ENCODE measurements at regions not wholly inside any gene's neighbourhood (a gene's known extent, or its start where the extent isn't known, plus 50 kb on each side); places are given as distances from the start of the nearest gene placed in this dataset.

DNA sequence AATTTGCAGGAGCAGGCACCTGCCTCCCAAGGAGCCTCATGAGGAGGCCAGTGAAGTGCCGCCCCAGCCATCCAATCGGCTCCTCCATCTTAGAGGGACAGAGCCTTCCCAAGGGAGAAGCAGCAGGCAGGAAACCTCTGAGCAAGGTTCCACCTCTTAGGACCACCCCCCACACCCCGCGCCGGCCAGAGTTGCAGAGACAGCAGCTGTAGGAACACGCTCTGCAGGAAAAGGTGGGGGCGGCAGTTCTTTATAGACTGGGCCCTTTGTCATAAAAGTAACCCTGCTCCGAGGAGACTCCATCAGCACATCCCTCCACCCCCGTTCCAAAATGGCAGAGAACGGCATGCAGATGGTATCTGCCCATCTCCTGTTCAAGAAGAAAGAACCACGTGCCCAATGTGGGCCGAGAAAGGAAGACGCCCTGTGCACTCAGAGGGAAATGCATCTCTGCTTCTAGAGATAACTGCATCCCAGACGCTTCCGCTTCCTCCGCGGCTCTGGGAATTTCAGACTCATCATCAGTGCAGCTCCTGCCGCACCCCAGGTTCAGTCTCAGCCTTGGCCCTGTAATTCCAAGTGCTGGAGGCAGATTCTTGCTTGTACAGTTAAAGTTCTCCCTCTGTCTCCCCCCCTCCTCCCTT lies 98.5 kb downstream of the SPATA19 start:
- DNase-seq (ENCODE audit: low spot score), result no peak
- TF ChIP-seq, protein P1, sequence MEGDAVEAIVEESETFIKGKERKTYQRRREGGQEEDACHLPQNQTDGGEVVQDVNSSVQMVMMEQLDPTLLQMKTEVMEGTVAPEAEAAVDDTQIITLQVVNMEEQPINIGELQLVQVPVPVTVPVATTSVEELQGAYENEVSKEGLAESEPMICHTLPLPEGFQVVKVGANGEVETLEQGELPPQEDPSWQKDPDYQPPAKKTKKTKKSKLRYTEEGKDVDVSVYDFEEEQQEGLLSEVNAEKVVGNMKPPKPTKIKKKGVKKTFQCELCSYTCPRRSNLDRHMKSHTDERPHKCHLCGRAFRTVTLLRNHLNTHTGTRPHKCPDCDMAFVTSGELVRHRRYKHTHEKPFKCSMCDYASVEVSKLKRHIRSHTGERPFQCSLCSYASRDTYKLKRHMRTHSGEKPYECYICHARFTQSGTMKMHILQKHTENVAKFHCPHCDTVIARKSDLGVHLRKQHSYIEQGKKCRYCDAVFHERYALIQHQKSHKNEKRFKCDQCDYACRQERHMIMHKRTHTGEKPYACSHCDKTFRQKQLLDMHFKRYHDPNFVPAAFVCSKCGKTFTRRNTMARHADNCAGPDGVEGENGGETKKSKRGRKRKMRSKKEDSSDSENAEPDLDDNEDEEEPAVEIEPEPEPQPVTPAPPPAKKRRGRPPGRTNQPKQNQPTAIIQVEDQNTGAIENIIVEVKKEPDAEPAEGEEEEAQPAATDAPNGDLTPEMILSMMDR (IDR thresholded peaks at IDR 0.05), result no peak

DNA sequence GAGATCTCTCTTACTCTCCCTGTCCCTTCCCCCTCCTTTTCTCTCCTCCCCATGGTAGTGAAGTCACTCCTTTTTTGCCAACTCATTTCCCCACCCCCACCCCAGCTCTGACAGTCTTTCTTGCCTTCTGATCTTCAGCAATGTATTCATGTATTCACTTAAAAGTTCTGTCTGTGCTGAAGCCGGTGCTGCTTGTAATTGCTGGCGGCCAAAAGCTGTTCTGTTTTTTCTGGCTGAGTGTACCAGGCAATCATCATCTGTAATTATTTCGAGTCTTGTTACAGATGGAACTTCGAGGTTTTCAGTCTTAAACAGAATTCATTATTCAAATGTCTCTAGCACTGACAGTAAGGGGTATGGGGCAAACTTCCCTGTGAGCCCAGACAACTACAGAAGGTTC lies 99.5 kb downstream of the SPATA19 start:
- no peak for DNase-seq (ENCODE audit: low spot score)
- Histone ChIP-seq H3K27me3 (no peaks in the 10 kb centered on the region), H3K9me3 (no peaks in the 10 kb centered on the region), H3K27ac (no peak overlapping the region), H3K4me3 (no peak overlapping the region), H3K36me3 (no peaks in the 10 kb centered on the region), H3K4me1 (no peaks in the 10 kb centered on the region)
- TF ChIP-seq, protein P1 (IDR thresholded peaks at IDR 0.05), result no peak

More for the DNA sequence above, 98.5 kb downstream of the SPATA19 start:
- Histone ChIP-seq H3K27ac (no peak overlapping the region), H3K4me1 (no peaks in the 10 kb centered on the region), H3K4me3 (no peak overlapping the region), H3K9me3 (no peaks in the 10 kb centered on the region), H3K36me3 (no peaks in the 10 kb centered on the region), H3K27me3 (no peaks in the 10 kb centered on the region)

DNA sequence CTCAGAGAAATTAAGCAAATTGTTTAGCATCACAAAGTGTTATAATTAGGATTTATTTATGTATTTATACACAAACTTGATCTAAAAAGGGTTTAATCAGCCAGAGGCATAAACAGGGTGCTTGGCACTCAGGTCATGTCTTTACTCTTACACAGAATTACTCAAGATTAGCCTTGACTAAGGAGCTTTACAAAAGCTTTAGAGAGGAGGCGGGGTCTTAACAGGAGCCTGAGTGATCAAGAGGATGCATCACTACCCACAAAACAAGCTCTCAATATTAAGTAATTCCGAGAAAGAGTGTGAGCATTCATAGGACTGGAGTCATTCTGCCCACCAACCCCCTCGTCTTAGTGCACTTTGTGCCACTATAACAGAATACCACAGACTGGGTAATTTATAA lies 103.0 kb downstream of the SPATA19 start:
- TF ChIP-seq, protein P1 (IDR thresholded peaks at IDR 0.05), result no peak

DNA sequence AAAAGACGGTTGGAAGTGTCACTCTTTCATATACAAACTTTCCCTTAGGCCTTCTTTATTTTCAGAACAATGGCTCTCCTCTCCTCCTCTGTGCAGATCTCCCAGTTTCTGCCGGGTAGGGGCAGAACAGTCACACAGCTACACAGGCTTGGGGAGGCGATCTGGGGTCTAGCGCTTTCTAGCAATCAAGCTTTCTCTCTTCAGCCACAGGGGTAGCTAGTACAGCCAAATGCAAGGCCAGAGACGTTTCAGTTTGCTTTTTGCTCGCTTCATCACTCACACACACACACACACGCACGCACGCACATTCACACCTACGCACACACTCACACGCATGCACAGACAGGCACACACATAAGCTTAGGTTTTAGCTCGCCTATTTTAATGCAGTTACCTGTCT lies 104.3 kb downstream of the SPATA19 start:
- DNase-seq (ENCODE audit: low spot score), result no peak

More for the DNA sequence above, 103.0 kb downstream of the SPATA19 start:
- H3K27ac ChIP-seq, result no peak overlapping the region
- H3K4me3 ChIP-seq, result no peak overlapping the region
- no peaks in the 10 kb centered on the region for H3K9me3 ChIP-seq
- H3K4me1 ChIP-seq, result no peaks in the 10 kb centered on the region
- H3K27me3 ChIP-seq, result no peaks in the 10 kb centered on the region
- no peak for DNase-seq (ENCODE audit: low spot score)
- H3K36me3 ChIP-seq, result no peaks in the 10 kb centered on the region

DNA sequence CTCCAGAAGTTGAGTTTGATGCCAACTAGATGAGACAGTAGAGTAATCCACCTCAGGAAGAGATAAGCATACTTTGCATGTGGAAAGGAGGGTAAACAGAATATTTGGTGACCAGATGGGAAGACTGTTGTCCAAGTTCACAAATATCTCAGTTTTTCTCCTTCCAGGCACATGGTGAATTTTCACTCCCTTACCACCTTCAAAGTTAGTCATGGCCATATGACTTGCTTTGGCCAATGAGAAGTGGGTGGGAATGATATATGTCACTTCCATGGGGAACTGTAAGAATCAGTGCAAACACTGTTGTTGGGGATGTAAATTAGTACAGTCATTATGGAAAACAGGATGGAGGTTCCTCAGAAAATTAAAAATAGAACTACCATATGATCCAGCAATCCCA lies 105.8 kb downstream of the SPATA19 start:
- no peaks in the 10 kb centered on the region for H3K27me3 ChIP-seq
- TF ChIP-seq, protein P1 (IDR thresholded peaks at IDR 0.05), result no peak
- no peaks in the 10 kb centered on the region for H3K4me1 ChIP-seq
- no peak for DNase-seq (ENCODE audit: low spot score)
- no peak overlapping the region for H3K4me3 ChIP-seq
- H3K36me3 ChIP-seq, result no peaks in the 10 kb centered on the region
- H3K27ac ChIP-seq, result no peak overlapping the region
- H3K9me3 ChIP-seq, result no peaks in the 10 kb centered on the region

More for the DNA sequence above, 104.3 kb downstream of the SPATA19 start:
- Histone ChIP-seq H3K27ac (no peak overlapping the region), H3K27me3 (no peaks in the 10 kb centered on the region), H3K36me3 (no peaks in the 10 kb centered on the region), H3K4me3 (no peak overlapping the region), H3K9me3 (no peaks in the 10 kb centered on the region), H3K4me1 (no peaks in the 10 kb centered on the region)
- TF ChIP-seq, protein P1 (IDR thresholded peaks at IDR 0.05), result no peak

DNA sequence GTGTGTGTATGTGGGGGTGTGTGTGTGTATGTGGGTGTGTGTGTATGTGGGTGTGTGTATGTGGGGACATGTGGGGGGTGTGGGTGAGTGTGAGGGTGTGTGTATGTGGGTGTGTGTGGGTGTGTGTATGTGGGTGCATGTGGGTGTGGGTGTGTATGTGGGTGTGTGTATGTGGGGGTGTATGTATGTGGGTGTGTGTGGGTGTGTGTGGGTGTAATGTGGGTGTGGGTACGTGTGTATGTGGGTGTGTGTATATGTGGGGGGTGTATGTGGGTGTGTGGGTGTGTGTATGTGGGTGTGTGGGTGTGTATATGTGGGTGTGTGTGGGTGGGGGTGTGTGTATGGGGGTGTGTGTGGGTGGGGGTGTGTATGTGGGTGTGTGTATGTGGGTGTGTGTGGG lies 106.7 kb downstream of the SPATA19 start:
- TF ChIP-seq, protein P1 (IDR thresholded peaks at IDR 0.05), result no peak
- Histone ChIP-seq H3K4me1 (no peaks in the 10 kb centered on the region), H3K4me3 (no peak overlapping the region), H3K9me3 (no peaks in the 10 kb centered on the region), H3K27me3 (no peaks in the 10 kb centered on the region), H3K36me3 (no peaks in the 10 kb centered on the region), H3K27ac (no peak overlapping the region)
- DNase-seq (ENCODE audit: low spot score), result no peak

All from right atrium auricular region (tissue), 2 donors.